ENCODE measurements at regions not wholly inside any gene's neighbourhood (a gene's known extent, or its start where the extent isn't known, plus 50 kb on each side); places are given as distances from the start of the nearest gene placed in this dataset.

GRCh38 chr3:153003441-153003840 lies 158.6 kb upstream of the RAP2B start:
- Histone ChIP-seq H3K14ac (ENCODE audit: low read length in 2 of 2) (no peak overlapping the region), H3K27me3 (ENCODE audit: control insufficient read depth in 1 of 2, insufficient read depth in 1 of 2, low read length in 2 of 2) (no peaks in the 10 kb centered on the region), H4K8ac (ENCODE audit: low read length) (no peak overlapping the region), H2BK5ac (ENCODE audit: low read depth, low read length, poor library complexity, severe bottlenecking) (no peak overlapping the region), H3K18ac (ENCODE audit: low read depth in 1 of 2, low read length in 2 of 2) (no peak overlapping the region), H3K9me3 (ENCODE audit: control insufficient read depth, low read length) (no peaks in the 10 kb centered on the region), H3K23ac (ENCODE audit: low read length in 2 of 2) (no peak overlapping the region), H2BK15ac (ENCODE audit: low read depth, poor library complexity, severe bottlenecking) (no peak overlapping the region), H3K36me3 (ENCODE audit: control insufficient read depth in 1 of 2, insufficient read depth in 2 of 2, low read depth in 1 of 2, low read length in 2 of 2) (no peaks in the 10 kb centered on the region), H3K79me1 (replicated peaks; ENCODE audit: low read length, poor library complexity, severe bottlenecking) (no peaks in the 10 kb centered on the region), H3K4me3 (ENCODE audit: insufficient read depth in 1 of 2, low read depth in 1 of 2, low read length in 2 of 2) (no peak overlapping the region), H3K4me1 (ENCODE audit: control insufficient read depth, insufficient read depth, low read depth, low read length) (no peaks in the 10 kb centered on the region), H2BK12ac (ENCODE audit: low read length in 2 of 2) (no peak overlapping the region), H2AFZ (ENCODE audit: low read depth, low read length) (no peak overlapping the region), H3K4me2 (ENCODE audit: low read length, poor library complexity, severe bottlenecking) (no peak overlapping the region), H3K27ac (ENCODE audit: low read length, poor library complexity, severe bottlenecking) (no peak overlapping the region), H3K4ac (ENCODE audit: low read depth in 1 of 2, low read length in 2 of 2) (no peak overlapping the region), H2BK120ac (ENCODE audit: low read depth, low read length) (no peak overlapping the region), H2AK5ac (ENCODE audit: low read length, severe bottlenecking) (no peak overlapping the region), H4K91ac (ENCODE audit: low read length) (no peak overlapping the region), H3K9ac (ENCODE audit: low read length) (no peak overlapping the region)
- 100% methylated on average over 1 of the region's 2 CpGs for WGBS
- DNase-seq = no peak

GRCh38 chr3:153003862-153004261 lies 158.2 kb upstream of the RAP2B start:
- Histone ChIP-seq H3K14ac (ENCODE audit: low read length in 2 of 2) (no peak overlapping the region), H3K27me3 (ENCODE audit: control insufficient read depth in 1 of 2, insufficient read depth in 1 of 2, low read length in 2 of 2) (no peaks in the 10 kb centered on the region), H2BK15ac (ENCODE audit: low read depth, poor library complexity, severe bottlenecking) (no peak overlapping the region), H3K23ac (ENCODE audit: low read length in 2 of 2) (no peak overlapping the region), H3K4me1 (ENCODE audit: control insufficient read depth, insufficient read depth, low read depth, low read length) (no peaks in the 10 kb centered on the region), H2BK5ac (ENCODE audit: low read depth, low read length, poor library complexity, severe bottlenecking) (no peak overlapping the region), H2AFZ (ENCODE audit: low read depth, low read length) (no peak overlapping the region), H3K4me2 (ENCODE audit: low read length, poor library complexity, severe bottlenecking) (no peak overlapping the region), H3K9me3 (ENCODE audit: control insufficient read depth, low read length) (no peaks in the 10 kb centered on the region), H3K4ac (ENCODE audit: low read depth in 1 of 2, low read length in 2 of 2) (no peak overlapping the region), H3K18ac (ENCODE audit: low read depth in 1 of 2, low read length in 2 of 2) (no peak overlapping the region), H3K4me3 (ENCODE audit: insufficient read depth in 1 of 2, low read depth in 1 of 2, low read length in 2 of 2) (no peak overlapping the region), H3K79me1 (replicated peaks; ENCODE audit: low read length, poor library complexity, severe bottlenecking) (no peaks in the 10 kb centered on the region), H2BK12ac (ENCODE audit: low read length in 2 of 2) (no peak overlapping the region), H3K9ac (ENCODE audit: low read length) (no peak overlapping the region), H2AK5ac (ENCODE audit: low read length, severe bottlenecking) (no peak overlapping the region), H4K91ac (ENCODE audit: low read length) (no peak overlapping the region), H3K27ac (ENCODE audit: low read length, poor library complexity, severe bottlenecking) (no peak overlapping the region), H4K8ac (ENCODE audit: low read length) (no peak overlapping the region), H2BK120ac (ENCODE audit: low read depth, low read length) (no peak overlapping the region), H3K36me3 (ENCODE audit: control insufficient read depth in 1 of 2, insufficient read depth in 2 of 2, low read depth in 1 of 2, low read length in 2 of 2) (no peaks in the 10 kb centered on the region)
- DNase-seq = no peak
- WGBS = no CpG with 5 or more reads among the region's 1 CpG

GRCh38 chr3:153008226-153008625 lies 153.8 kb upstream of the RAP2B start:
- DNase-seq = no peak
- H3K9me3 ChIP-seq (ENCODE audit: control insufficient read depth, low read length) = no peaks in the 10 kb centered on the region
- no peaks in the 10 kb centered on the region for H3K79me1 ChIP-seq (replicated peaks; ENCODE audit: low read length, poor library complexity, severe bottlenecking)
- H3K4ac ChIP-seq (ENCODE audit: low read depth in 1 of 2, low read length in 2 of 2) = no peak overlapping the region
- H2BK15ac ChIP-seq (ENCODE audit: low read depth, poor library complexity, severe bottlenecking) = no peak overlapping the region
- 73% methylated on average over 1 of the region's 3 CpGs for WGBS
- no peak overlapping the region for H2AFZ ChIP-seq (ENCODE audit: low read depth, low read length)
- H3K23ac ChIP-seq (ENCODE audit: low read length in 2 of 2) = no peak overlapping the region
- no peaks in the 10 kb centered on the region for H3K36me3 ChIP-seq (ENCODE audit: control insufficient read depth in 1 of 2, insufficient read depth in 2 of 2, low read depth in 1 of 2, low read length in 2 of 2)
- no peak overlapping the region for H3K4me3 ChIP-seq (ENCODE audit: insufficient read depth in 1 of 2, low read depth in 1 of 2, low read length in 2 of 2)
- H4K8ac ChIP-seq (ENCODE audit: low read length) = no peak overlapping the region
- no peak overlapping the region for H4K91ac ChIP-seq (ENCODE audit: low read length)
- H2BK120ac ChIP-seq (ENCODE audit: low read depth, low read length) = no peak overlapping the region
- no peak overlapping the region for H3K14ac ChIP-seq (ENCODE audit: low read length in 2 of 2)
- H3K27ac ChIP-seq (ENCODE audit: low read length, poor library complexity, severe bottlenecking) = no peak overlapping the region
- no peaks in the 10 kb centered on the region for H3K27me3 ChIP-seq (ENCODE audit: control insufficient read depth in 1 of 2, insufficient read depth in 1 of 2, low read length in 2 of 2)
- no peak overlapping the region for H2AK5ac ChIP-seq (ENCODE audit: low read length, severe bottlenecking)
- no peak overlapping the region for H3K9ac ChIP-seq (ENCODE audit: low read length)
- no peak overlapping the region for H3K4me2 ChIP-seq (ENCODE audit: low read length, poor library complexity, severe bottlenecking)
- H3K18ac ChIP-seq (ENCODE audit: low read depth in 1 of 2, low read length in 2 of 2) = no peak overlapping the region
- no peak overlapping the region for H2BK5ac ChIP-seq (ENCODE audit: low read depth, low read length, poor library complexity, severe bottlenecking)
- H2BK12ac ChIP-seq (ENCODE audit: low read length in 2 of 2) = no peak overlapping the region
- H3K4me1 ChIP-seq (ENCODE audit: control insufficient read depth, insufficient read depth, low read depth, low read length) = no peaks in the 10 kb centered on the region

GRCh38 chr3:153023896-153024295 lies 138.1 kb upstream of the RAP2B start:
- Histone ChIP-seq H3K14ac (ENCODE audit: low read length in 2 of 2) (no peak overlapping the region), H3K4me3 (ENCODE audit: insufficient read depth in 1 of 2, low read depth in 1 of 2, low read length in 2 of 2) (no peak overlapping the region), H4K91ac (ENCODE audit: low read length) (no peak overlapping the region), H3K4ac (ENCODE audit: low read depth in 1 of 2, low read length in 2 of 2) (no peak overlapping the region), H3K36me3 (ENCODE audit: control insufficient read depth in 1 of 2, insufficient read depth in 2 of 2, low read depth in 1 of 2, low read length in 2 of 2) (no peaks in the 10 kb centered on the region), H4K8ac (ENCODE audit: low read length) (no peak overlapping the region), H3K18ac (ENCODE audit: low read depth in 1 of 2, low read length in 2 of 2) (no peak overlapping the region), H3K27me3 (ENCODE audit: control insufficient read depth in 1 of 2, insufficient read depth in 1 of 2, low read length in 2 of 2) (peaks cover 0 to 4% of the 10 kb centered on the region in 2 experiments), H2BK15ac (ENCODE audit: low read depth, poor library complexity, severe bottlenecking) (no peak overlapping the region), H2AK5ac (ENCODE audit: low read length, severe bottlenecking) (no peak overlapping the region), H3K9me3 (ENCODE audit: control insufficient read depth, low read length) (no peaks in the 10 kb centered on the region), H3K27ac (ENCODE audit: low read length, poor library complexity, severe bottlenecking) (no peak overlapping the region), H2BK12ac (ENCODE audit: low read length in 2 of 2) (no peak overlapping the region), H3K4me2 (ENCODE audit: low read length, poor library complexity, severe bottlenecking) (no peak overlapping the region), H2BK120ac (ENCODE audit: low read depth, low read length) (no peak overlapping the region), H3K4me1 (ENCODE audit: control insufficient read depth, insufficient read depth, low read depth, low read length) (no peaks in the 10 kb centered on the region), H2AFZ (ENCODE audit: low read depth, low read length) (no peak overlapping the region), H2BK5ac (ENCODE audit: low read depth, low read length, poor library complexity, severe bottlenecking) (no peak overlapping the region), H3K9ac (ENCODE audit: low read length) (no peak overlapping the region), H3K79me1 (replicated peaks; ENCODE audit: low read length, poor library complexity, severe bottlenecking) (no peaks in the 10 kb centered on the region), H3K23ac (ENCODE audit: low read length in 2 of 2) (no peak overlapping the region)
- 86% methylated on average over 5 of the region's 5 CpGs for WGBS
- no peak for DNase-seq
